Panc1 (cell line): ENCODE measurements at regions not wholly inside any gene's neighbourhood (a gene's known extent, or its start where the extent isn't known, plus 50 kb on each side); places are given as distances from the start of the nearest gene placed in this dataset.

Source experiments
- CTCF ChIP-seq: fragments of 450-650 bp; IDR thresholded peaks from 2 replicates; pipeline ENCODE4 v1.5.1; 2017; ENCODE audit warnings: mild to moderate bottlenecking
- POLR2AphosphoS5 ChIP-seq: IDR thresholded peaks from 2 replicates; pipeline ENCODE4 v1.6.1; 2012; ENCODE audit warnings: mild to moderate bottlenecking, low read depth, low read length, moderate library complexity
- REST ChIP-seq, 2 experiments: IDR thresholded peaks; 2 replicates each; pipeline ENCODE4 v1.6.1; 2011 to 2012; ENCODE audit warnings: low read depth in 2 of 2, control low read depth in 1 of 2, low read length in 1 of 2, mild to moderate bottlenecking in 1 of 2, moderate library complexity in 1 of 2; ENCODE audit not compliant: insufficient read depth in 1 of 2
- TCF7L2 ChIP-seq: IDR thresholded peaks from 2 replicates; pipeline ENCODE4 v1.6.1; 2011; ENCODE audit warnings: mild to moderate bottlenecking, low read depth, low read length, inconsistent platforms

- TF ChIP-seq CTCF, result no peak
- no peak for TF ChIP-seq POLR2AphosphoS5
- no peak for TF ChIP-seq REST (IDR thresholded peaks at IDR 0.05; ENCODE audit: insufficient read depth in 1 of 2, low read depth in 2 of 2, low read length in 1 of 2)
- TF ChIP-seq TCF7L2, result no peak
Measured at GRCh38 chr12:115623275-115623674, 654.2 kb downstream of the MED13L start.
